ENCODE measurements at regions not wholly inside any gene's neighbourhood (a gene's known extent, or its start where the extent isn't known, plus 50 kb on each side); places are given as distances from the start of the nearest gene placed in this dataset.

GRCh38 chr11:98955551-98955950, 65.2 kb upstream of the CNTN5 start:
- POLR2A ChIA-PET: no interaction called here
- Mint-ChIP-seq H3K27me3 (no peaks in the 10 kb centered on the region), H3K36me3 (no peaks in the 10 kb centered on the region), H3K4me1 (no peaks in the 10 kb centered on the region), H3K4me3 (no peak overlapping the region), H3K27ac (no peak overlapping the region), H3K9me3 (peaks cover 2% of the 10 kb centered on the region)
- ATAC-seq (ENCODE audit: low read depth): no peak
- DNase-seq: no peak

GRCh38 chr11:98964146-98964545, 56.6 kb upstream of the CNTN5 start:
- Mint-ChIP-seq H3K36me3 (no peaks in the 10 kb centered on the region), H3K27me3 (no peaks in the 10 kb centered on the region), H3K4me1 (no peaks in the 10 kb centered on the region), H3K9me3 (no peaks in the 10 kb centered on the region), H3K4me3 (no peak overlapping the region), H3K27ac (no peak overlapping the region)
- POLR2A ChIA-PET: no interaction called here
- DNase-seq (no peak), ATAC-seq (ENCODE audit: low read depth) (no peak)

GRCh38 chr11:98965358-98965757, 55.4 kb upstream of the CNTN5 start:
- POLR2A ChIA-PET: no interaction called here
- Mint-ChIP-seq H3K27me3 (no peaks in the 10 kb centered on the region), H3K4me1 (no peaks in the 10 kb centered on the region), H3K27ac (no peak overlapping the region), H3K9me3 (no peaks in the 10 kb centered on the region), H3K36me3 (no peaks in the 10 kb centered on the region), H3K4me3 (no peak overlapping the region)
- ATAC-seq (ENCODE audit: low read depth) (no peak), DNase-seq (no peak)

GRCh38 chr11:98965775-98966174, 55.0 kb upstream of the CNTN5 start:
- Mint-ChIP-seq H3K4me3 (no peak overlapping the region), H3K36me3 (no peaks in the 10 kb centered on the region), H3K27me3 (no peaks in the 10 kb centered on the region), H3K9me3 (no peaks in the 10 kb centered on the region), H3K27ac (no peak overlapping the region), H3K4me1 (no peaks in the 10 kb centered on the region)
- POLR2A ChIA-PET: no interaction called here
- DNase-seq: no peak
- no peak for ATAC-seq (ENCODE audit: low read depth)

- H3K27ac Mint-ChIP-seq: no peak overlapping the region
- POLR2A ChIA-PET: no interaction called here
- ATAC-seq (ENCODE audit: low read depth) (no peak), DNase-seq (no peak)
- H3K27me3 Mint-ChIP-seq: no peaks in the 10 kb centered on the region
- no peaks in the 10 kb centered on the region for H3K4me1 Mint-ChIP-seq
- H3K36me3 Mint-ChIP-seq: no peaks in the 10 kb centered on the region
- H3K9me3 Mint-ChIP-seq: no peaks in the 10 kb centered on the region
- H3K4me3 Mint-ChIP-seq: no peak overlapping the region
These were observed 53.7 kb upstream of the CNTN5 start for GRCh38 chr11:98967005-98967404.

All from activated naive CD8-positive, alpha-beta T cell treated with anti-CD3 and anti-CD28 coated beads, Interleukin-2, amount 10 ng/mL, durations not matched to agents 7 days and 5 days (primary cell).